ENCODE measurements at regions not wholly inside any gene's neighbourhood (a gene's known extent, or its start where the extent isn't known, plus 50 kb on each side); places are given as distances from the start of the nearest gene placed in this dataset.

- DNase-seq = no peak
- Histone ChIP-seq H3K79me2 (ENCODE audit: insufficient read depth, low read length) (no peaks in the 10 kb centered on the region), H4K20me1 (ENCODE audit: insufficient read depth, low read length) (no peaks in the 10 kb centered on the region), H3K4me1 (ENCODE audit: insufficient read depth, low read length) (no peaks in the 10 kb centered on the region), H3K36me3 (ENCODE audit: insufficient read depth, low read length) (no peaks in the 10 kb centered on the region), H2AFZ (ENCODE audit: low read depth, low read length) (no peak overlapping the region), H3K27me3 (ENCODE audit: insufficient read depth, low read length, poor library complexity) (peaks cover 18% of the 10 kb centered on the region), H3K27ac (ENCODE audit: low read length) (no peak overlapping the region), H3K4me3 (ENCODE audit: low read depth in 1 of 2, low read length in 2 of 2) (no peak overlapping the region), H3K9ac (ENCODE audit: low read depth, low read length) (no peak overlapping the region), H3K4me2 (ENCODE audit: insufficient read depth, low read length) (no peak overlapping the region), H3K9me3 (ENCODE audit: insufficient read depth, low read length, severe bottlenecking) (no peaks in the 10 kb centered on the region)
- ATAC-seq (ENCODE audit: insufficient read depth, low read depth) = no peak
- TF ChIP-seq EZH2 (IDR thresholded peaks at IDR 0.05; ENCODE audit: borderline replicate concordance, low read depth, low read length, severe bottlenecking) = no peak
- no peak for TF ChIP-seq CTCF (IDR thresholded peaks at IDR 0.05; ENCODE audit: borderline replicate concordance, extremely low read depth, low read length, poor library complexity, severe bottlenecking)
Measured at GRCh38 chr3:193940526-193940925, 195.4 kb upstream of the HES1 start.

- Histone ChIP-seq H4K20me1 (ENCODE audit: insufficient read depth, low read length) (no peaks in the 10 kb centered on the region), H3K4me3 (ENCODE audit: low read depth in 1 of 2, low read length in 2 of 2) (no peak overlapping the region), H2AFZ (ENCODE audit: low read depth, low read length) (no peak overlapping the region), H3K27ac (ENCODE audit: low read length) (no peak overlapping the region), H3K9me3 (ENCODE audit: insufficient read depth, low read length, severe bottlenecking) (no peaks in the 10 kb centered on the region), H3K4me1 (ENCODE audit: insufficient read depth, low read length) (no peaks in the 10 kb centered on the region), H3K27me3 (ENCODE audit: insufficient read depth, low read length, poor library complexity) (peaks cover 18% of the 10 kb centered on the region), H3K79me2 (ENCODE audit: insufficient read depth, low read length) (no peaks in the 10 kb centered on the region), H3K36me3 (ENCODE audit: insufficient read depth, low read length) (no peaks in the 10 kb centered on the region), H3K9ac (ENCODE audit: low read depth, low read length) (no peak overlapping the region), H3K4me2 (ENCODE audit: insufficient read depth, low read length) (no peak overlapping the region)
- no peak for TF ChIP-seq EZH2 (IDR thresholded peaks at IDR 0.05; ENCODE audit: borderline replicate concordance, low read depth, low read length, severe bottlenecking)
- no peak for TF ChIP-seq CTCF (IDR thresholded peaks at IDR 0.05; ENCODE audit: borderline replicate concordance, extremely low read depth, low read length, poor library complexity, severe bottlenecking)
- DNase-seq (no peak), ATAC-seq (ENCODE audit: insufficient read depth, low read depth) (no peak)
Measured at GRCh38 chr3:193941486-193941885, 194.5 kb upstream of the HES1 start.

GRCh38 chr3:193942516-193943055, 193.4 kb upstream of the HES1 start:
- H3K9me3 ChIP-seq (ENCODE audit: insufficient read depth, low read length, severe bottlenecking) = no peaks in the 10 kb centered on the region
- DNase-seq (no peak), ATAC-seq (ENCODE audit: insufficient read depth, low read depth) (no peak)
- no peak overlapping the region for H2AFZ ChIP-seq (ENCODE audit: low read depth, low read length)
- H3K9ac ChIP-seq (ENCODE audit: low read depth, low read length) = no peak overlapping the region
- no peaks in the 10 kb centered on the region for H4K20me1 ChIP-seq (ENCODE audit: insufficient read depth, low read length)
- TF ChIP-seq EZH2 (IDR thresholded peaks at IDR 0.05; ENCODE audit: borderline replicate concordance, low read depth, low read length, severe bottlenecking) (no peak), CTCF (IDR thresholded peaks at IDR 0.05; ENCODE audit: borderline replicate concordance, extremely low read depth, low read length, poor library complexity, severe bottlenecking) (no peak)
- no peaks in the 10 kb centered on the region for H3K79me2 ChIP-seq (ENCODE audit: insufficient read depth, low read length)
- H3K4me2 ChIP-seq (ENCODE audit: insufficient read depth, low read length) = no peak overlapping the region
- H3K4me3 ChIP-seq (ENCODE audit: low read depth in 1 of 2, low read length in 2 of 2) = no peak overlapping the region
- no peaks in the 10 kb centered on the region for H3K36me3 ChIP-seq (ENCODE audit: insufficient read depth, low read length)
- H3K27ac ChIP-seq (ENCODE audit: low read length) = no peak overlapping the region
- peaks cover 18% of the 10 kb centered on the region for H3K27me3 ChIP-seq (ENCODE audit: insufficient read depth, low read length, poor library complexity)
- no peaks in the 10 kb centered on the region for H3K4me1 ChIP-seq (ENCODE audit: insufficient read depth, low read length)

GRCh38 chr3:193943200-193943599, 192.7 kb upstream of the HES1 start:
- no peak overlapping the region for H2AFZ ChIP-seq (ENCODE audit: low read depth, low read length)
- no peak for ATAC-seq (ENCODE audit: insufficient read depth, low read depth)
- peaks cover under 1% of the 10 kb centered on the region; the same call in 1 of the 2 replicates for H3K4me1 ChIP-seq (ENCODE audit: insufficient read depth, low read length)
- H3K27ac ChIP-seq (ENCODE audit: low read length) = no peak overlapping the region
- no peaks in the 10 kb centered on the region for H3K79me2 ChIP-seq (ENCODE audit: insufficient read depth, low read length)
- H3K27me3 ChIP-seq (ENCODE audit: insufficient read depth, low read length, poor library complexity) = peaks cover 18% of the 10 kb centered on the region
- DNase-seq = no peak
- H3K9ac ChIP-seq (ENCODE audit: low read depth, low read length) = no peak overlapping the region
- no peak overlapping the region for H3K4me2 ChIP-seq (ENCODE audit: insufficient read depth, low read length)
- H4K20me1 ChIP-seq (ENCODE audit: insufficient read depth, low read length) = no peaks in the 10 kb centered on the region
- H3K4me3 ChIP-seq (ENCODE audit: low read depth in 1 of 2, low read length in 2 of 2) = no peak overlapping the region
- H3K36me3 ChIP-seq (ENCODE audit: insufficient read depth, low read length) = no peaks in the 10 kb centered on the region
- no peaks in the 10 kb centered on the region for H3K9me3 ChIP-seq (ENCODE audit: insufficient read depth, low read length, severe bottlenecking)
- TF ChIP-seq EZH2 (IDR thresholded peaks at IDR 0.05; ENCODE audit: borderline replicate concordance, low read depth, low read length, severe bottlenecking) (no peak), CTCF (IDR thresholded peaks at IDR 0.05; ENCODE audit: borderline replicate concordance, extremely low read depth, low read length, poor library complexity, severe bottlenecking) (no peak)
